HAP-1 (cell line): ENCODE measurements at regions not wholly inside any gene's neighbourhood (a gene's known extent, or its start where the extent isn't known, plus 50 kb on each side); places are given as distances from the start of the nearest gene placed in this dataset.
A peak's percentile ranks its signal among the peaks of the same experiment; 100 is the strongest.

Experiments used
- DNase-seq, 2 experiments: peaks; one replicate each; pipeline ENCODE4 v3.0.0-alpha.2; 2016 to 2020; ENCODE audit warnings: low spot score in 2 of 2
- H3K27me3 ChIP-seq: fragments of 250-450 bp; sonication (Bioruptor Pico); 2 replicates; pipeline ENCODE4 v1.5.1; 2020; ENCODE audit warnings: low read depth, mild to moderate bottlenecking, moderate library complexity
- H3K36me3 ChIP-seq: fragments of 250-450 bp; sonication (Bioruptor Pico); replicated peaks from 2 replicates; pipeline ENCODE4 v1.5.1; 2020; ENCODE audit warnings: mild to moderate bottlenecking
- H3K4me1 ChIP-seq: fragments of 250-450 bp; sonication (Bioruptor Pico); 2 replicates; pipeline ENCODE4 v1.5.1; 2020; ENCODE audit warnings: mild to moderate bottlenecking
- H3K4me3 ChIP-seq: fragments of 250-450 bp; sonication (Bioruptor Pico); 2 replicates; pipeline ENCODE4 v1.5.1; 2020; ENCODE audit warnings: mild to moderate bottlenecking, moderate library complexity
- H3K9me3 ChIP-seq: fragments of 250-450 bp; sonication (Bioruptor Pico); 2 replicates; pipeline ENCODE4 v1.5.1; 2020; ENCODE audit warnings: mild to moderate bottlenecking, moderate library complexity
- in situ Hi-C: fragments of 300-500 bp; cut with MboI; formaldehyde crosslinking; loops from 3 replicates; pipeline ENCODE4 v1.14.3; 2020; ENCODE audit warnings: low sequenced_read_pairs, inconsistent platforms, mixed read lengths

DNA sequence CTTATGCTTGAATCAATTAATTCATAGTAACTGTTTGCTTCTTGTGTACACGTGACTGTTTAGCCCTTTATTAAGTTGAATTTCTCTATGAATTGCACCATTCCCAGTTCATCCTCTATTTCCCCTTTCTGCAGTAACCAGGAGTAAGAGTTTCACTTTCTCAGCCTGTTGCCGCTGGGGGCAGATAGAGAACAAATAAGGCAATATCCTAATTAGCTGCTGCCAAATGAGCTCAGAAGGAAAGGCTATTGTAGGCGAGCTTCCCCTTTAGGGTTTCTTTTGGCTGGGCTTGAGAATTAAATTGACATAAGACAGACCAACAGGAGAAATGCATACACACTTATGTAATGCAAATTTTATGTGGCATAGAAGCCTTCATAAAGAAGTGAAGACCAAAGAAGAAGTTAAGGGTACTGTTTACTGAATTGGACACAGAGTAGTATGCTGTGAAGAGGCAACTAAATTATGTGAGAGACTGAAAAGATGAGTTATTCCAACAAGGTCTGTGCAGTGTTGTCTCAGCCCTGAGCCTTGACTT is 1594.7 kb downstream of the TECRL start:
- no peak overlapping the region for H3K4me3 ChIP-seq
- H3K27me3 ChIP-seq = no peaks in the 10 kb centered on the region
- H3K4me1 ChIP-seq = peaks cover 6% of the 10 kb centered on the region; the same call in 1 of the 2 replicates
- peak; percentile 14 to 19 for DNase-seq
- H3K36me3 ChIP-seq = no peaks in the 10 kb centered on the region
- in situ Hi-C loops = no loop called here
- no peaks in the 10 kb centered on the region for H3K9me3 ChIP-seq

DNA sequence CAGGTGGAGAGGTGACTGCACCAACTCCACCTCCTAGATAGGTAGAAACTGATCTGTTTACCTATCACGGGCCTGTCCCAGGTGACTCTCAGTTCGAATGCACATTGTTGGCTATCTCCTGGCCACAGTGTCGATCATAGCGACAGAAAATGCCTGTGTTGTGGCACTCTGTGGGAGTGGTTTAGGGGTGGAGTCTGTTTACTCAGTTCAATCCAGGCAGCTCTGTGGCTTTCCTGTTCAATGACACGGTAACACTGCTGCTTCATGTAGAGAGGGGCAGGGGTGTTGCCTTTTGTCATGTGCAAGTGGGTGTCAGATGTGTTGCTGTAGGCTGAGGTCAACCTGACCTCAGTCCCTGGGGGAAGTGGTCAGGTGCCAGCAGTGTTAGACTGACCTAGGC is 1602.4 kb downstream of the TECRL start:
- Histone ChIP-seq H3K27me3 (no peaks in the 10 kb centered on the region), H3K4me1 (no peaks in the 10 kb centered on the region), H3K4me3 (no peak overlapping the region), H3K9me3 (no peaks in the 10 kb centered on the region), H3K36me3 (no peaks in the 10 kb centered on the region)
- no peak for DNase-seq
- in situ Hi-C loops = no loop called here

DNA sequence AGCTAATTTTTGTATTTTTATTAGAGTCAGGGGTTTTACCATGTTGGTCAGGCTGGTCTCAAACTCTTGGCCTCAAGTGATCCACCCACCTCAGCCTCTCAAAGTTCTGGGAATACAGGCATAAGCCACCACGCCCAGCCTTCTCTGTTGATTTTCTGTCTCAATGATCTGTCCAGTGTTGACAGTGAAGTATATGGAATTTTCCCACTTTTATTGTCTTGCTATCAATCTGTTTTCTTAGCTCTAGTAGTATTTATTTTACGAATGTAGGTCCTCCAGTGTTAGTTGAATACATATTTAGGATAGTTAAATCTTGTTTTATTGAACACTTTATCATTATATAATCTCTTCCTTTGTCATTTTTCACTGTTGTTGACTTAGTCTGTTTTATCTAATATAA is 1603.9 kb downstream of the ADGRL3 start:
- no peak overlapping the region for H3K4me3 ChIP-seq
- DNase-seq = no peak
- H3K36me3 ChIP-seq = no peaks in the 10 kb centered on the region
- no peaks in the 10 kb centered on the region for H3K4me1 ChIP-seq
- H3K9me3 ChIP-seq = no peaks in the 10 kb centered on the region
- in situ Hi-C loops = no loop called here
- no peaks in the 10 kb centered on the region for H3K27me3 ChIP-seq

GRCh38 chr4:62797221-62797620 is 1597.1 kb downstream of the ADGRL3 start:
- H3K9me3 ChIP-seq = no peaks in the 10 kb centered on the region

GRCh38 chr4:62791386-62791785 is 1591.3 kb downstream of the ADGRL3 start:
- no peaks in the 10 kb centered on the region for H3K36me3 ChIP-seq
- no peak overlapping the region for H3K4me3 ChIP-seq
- DNase-seq = no peak
- H3K4me1 ChIP-seq = no peaks in the 10 kb centered on the region
- H3K27me3 ChIP-seq = no peaks in the 10 kb centered on the region
- H3K9me3 ChIP-seq = no peaks in the 10 kb centered on the region
- in situ Hi-C loops = no loop called here

More at GRCh38 chr4:62797221-62797620, 1597.1 kb downstream of the ADGRL3 start:
- no peaks in the 10 kb centered on the region for H3K27me3 ChIP-seq
- in situ Hi-C loops = no loop called here
- DNase-seq = no peak
- H3K36me3 ChIP-seq = no peaks in the 10 kb centered on the region
- H3K4me3 ChIP-seq = no peak overlapping the region
- no peaks in the 10 kb centered on the region for H3K4me1 ChIP-seq

DNA sequence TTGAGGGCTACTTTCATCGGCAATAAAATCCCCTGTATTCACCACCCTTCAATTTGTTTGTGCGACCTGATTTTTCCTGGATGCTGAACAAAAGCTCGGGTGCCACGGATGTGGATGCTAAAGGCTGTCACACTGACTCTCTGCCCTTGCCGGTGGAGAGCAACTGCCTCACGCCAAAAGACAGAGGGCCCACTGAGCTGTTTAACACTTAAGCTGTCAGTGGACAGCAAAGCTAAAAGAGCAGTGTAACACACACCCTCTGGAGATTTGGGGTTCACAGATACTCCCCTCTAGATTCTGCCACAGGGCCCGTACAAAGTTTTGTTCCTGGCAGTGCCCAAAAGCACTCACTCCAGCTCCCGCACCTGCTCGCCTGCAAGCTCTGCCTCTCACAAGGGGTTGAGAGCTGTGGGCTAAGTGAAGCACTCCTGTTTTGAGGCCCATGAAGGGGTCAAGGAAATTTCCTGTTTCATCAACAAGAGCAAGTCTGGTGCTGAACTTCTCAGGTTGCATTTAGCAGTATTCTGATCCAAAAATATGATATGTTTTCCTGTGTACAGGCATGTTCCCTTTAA is 1571.9 kb downstream of the ADGRL3 start:
- H3K4me3 ChIP-seq = no peak overlapping the region
- no peaks in the 10 kb centered on the region for H3K4me1 ChIP-seq
- no peaks in the 10 kb centered on the region for H3K9me3 ChIP-seq
- no peaks in the 10 kb centered on the region for H3K27me3 ChIP-seq
- no peak for DNase-seq
- in situ Hi-C loops = no loop called here
- H3K36me3 ChIP-seq = no peaks in the 10 kb centered on the region

DNA sequence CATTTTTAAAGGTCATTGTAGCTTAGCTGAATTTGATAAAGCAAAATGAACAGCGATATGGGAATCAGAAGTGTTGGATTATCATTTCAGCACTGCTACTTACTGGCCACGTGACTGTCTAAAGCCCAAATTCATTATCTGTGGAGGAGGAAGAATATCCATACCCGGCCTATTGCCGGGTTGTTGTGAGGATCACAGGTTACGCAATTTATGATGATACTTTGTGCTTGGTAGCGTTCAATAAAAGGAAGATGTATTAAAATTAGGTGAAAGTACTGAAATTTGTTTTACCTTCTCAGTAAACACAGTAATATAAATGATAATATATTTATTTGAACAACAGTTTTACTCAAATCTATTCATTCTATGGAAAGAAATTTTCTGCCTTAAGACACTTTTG is 1540.2 kb downstream of the ADGRL3 start:
- H3K9me3 ChIP-seq = no peaks in the 10 kb centered on the region
- no peaks in the 10 kb centered on the region for H3K36me3 ChIP-seq
- in situ Hi-C loops = no loop called here
- H3K4me1 ChIP-seq = peaks cover 8% of the 10 kb centered on the region; the same call in 1 of the 2 replicates
- no peak for DNase-seq
- H3K27me3 ChIP-seq = no peaks in the 10 kb centered on the region
- H3K4me3 ChIP-seq = no peak overlapping the region

- H3K4me1 ChIP-seq = no peaks in the 10 kb centered on the region
- no peak overlapping the region for H3K4me3 ChIP-seq
- H3K36me3 ChIP-seq = no peaks in the 10 kb centered on the region
- in situ Hi-C loops = no loop called here
- H3K9me3 ChIP-seq = no peaks in the 10 kb centered on the region
- DNase-seq = no peak
- no peaks in the 10 kb centered on the region for H3K27me3 ChIP-seq
Measured at GRCh38 chr4:62717154-62717553, 1517.0 kb downstream of the ADGRL3 start.

- Histone ChIP-seq H3K9me3 (no peaks in the 10 kb centered on the region), H3K4me1 (peaks cover 18% of the 10 kb centered on the region), H3K36me3 (no peaks in the 10 kb centered on the region), H3K4me3 (no peak overlapping the region), H3K27me3 (no peaks in the 10 kb centered on the region)
- in situ Hi-C loops = no loop called here
- DNase-seq = peak in 1 of 2 experiments; percentile 41
Measured at GRCh38 chr4:62711575-62711974, 1511.4 kb downstream of the ADGRL3 start.

DNA sequence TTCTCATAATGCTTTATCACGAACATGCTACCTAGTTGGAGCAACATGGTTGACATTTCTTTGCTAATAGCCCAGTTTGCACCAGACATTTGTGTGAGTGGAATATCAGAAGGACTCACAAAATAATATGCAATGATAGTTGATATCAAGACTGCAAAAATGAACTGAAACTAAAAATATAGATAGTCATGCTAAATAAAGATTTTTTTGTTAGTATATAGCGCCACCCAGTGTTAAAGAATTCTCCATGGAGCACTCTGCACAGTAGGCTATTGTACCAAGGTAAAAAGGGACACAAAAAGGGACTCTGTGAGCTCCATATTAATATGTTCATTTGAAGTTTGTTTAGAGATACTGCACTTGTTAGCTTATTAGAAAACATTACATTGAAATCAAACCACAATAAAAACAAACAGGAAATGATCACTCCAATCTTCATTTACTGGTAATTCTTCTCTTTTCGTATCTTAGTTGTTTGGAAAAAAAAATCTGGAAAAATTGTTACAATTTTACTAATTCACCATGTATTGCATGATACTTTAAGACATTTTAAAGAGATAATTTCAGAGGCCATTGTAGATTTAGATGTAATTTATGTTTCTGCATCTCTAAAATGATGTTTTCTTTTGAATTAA is 1509.6 kb downstream of the ADGRL3 start:
- Histone ChIP-seq H3K4me1 (peaks cover 18% of the 10 kb centered on the region), H3K9me3 (no peaks in the 10 kb centered on the region), H3K27me3 (no peaks in the 10 kb centered on the region), H3K36me3 (no peaks in the 10 kb centered on the region), H3K4me3 (peak overlapping the region; percentile 11; the same call in 1 of the 2 replicates)
- in situ Hi-C loops = no loop called here
- DNase-seq = peak; percentile 23 to 73

DNA sequence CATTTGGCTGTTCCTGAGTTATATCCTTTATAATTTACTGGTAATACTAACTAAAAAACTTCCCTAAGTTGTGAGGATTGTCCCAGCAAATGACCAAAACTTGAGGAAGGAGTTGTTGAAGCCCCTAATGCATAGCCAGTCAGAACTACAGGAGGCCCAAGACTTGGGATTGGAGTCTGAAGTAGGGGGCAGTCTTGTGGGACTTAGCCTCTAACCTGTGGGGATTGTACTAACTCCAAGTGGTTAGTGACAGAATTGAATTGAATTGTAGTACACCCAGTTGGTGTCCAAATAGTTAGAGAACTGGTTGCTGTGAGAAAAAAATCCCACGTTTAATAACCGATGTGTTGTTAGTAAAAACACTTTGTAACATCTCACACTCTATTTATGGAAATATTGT is 1506.3 kb downstream of the ADGRL3 start:
- DNase-seq = no peak
- no peaks in the 10 kb centered on the region for H3K9me3 ChIP-seq
- in situ Hi-C loops = no loop called here

DNA sequence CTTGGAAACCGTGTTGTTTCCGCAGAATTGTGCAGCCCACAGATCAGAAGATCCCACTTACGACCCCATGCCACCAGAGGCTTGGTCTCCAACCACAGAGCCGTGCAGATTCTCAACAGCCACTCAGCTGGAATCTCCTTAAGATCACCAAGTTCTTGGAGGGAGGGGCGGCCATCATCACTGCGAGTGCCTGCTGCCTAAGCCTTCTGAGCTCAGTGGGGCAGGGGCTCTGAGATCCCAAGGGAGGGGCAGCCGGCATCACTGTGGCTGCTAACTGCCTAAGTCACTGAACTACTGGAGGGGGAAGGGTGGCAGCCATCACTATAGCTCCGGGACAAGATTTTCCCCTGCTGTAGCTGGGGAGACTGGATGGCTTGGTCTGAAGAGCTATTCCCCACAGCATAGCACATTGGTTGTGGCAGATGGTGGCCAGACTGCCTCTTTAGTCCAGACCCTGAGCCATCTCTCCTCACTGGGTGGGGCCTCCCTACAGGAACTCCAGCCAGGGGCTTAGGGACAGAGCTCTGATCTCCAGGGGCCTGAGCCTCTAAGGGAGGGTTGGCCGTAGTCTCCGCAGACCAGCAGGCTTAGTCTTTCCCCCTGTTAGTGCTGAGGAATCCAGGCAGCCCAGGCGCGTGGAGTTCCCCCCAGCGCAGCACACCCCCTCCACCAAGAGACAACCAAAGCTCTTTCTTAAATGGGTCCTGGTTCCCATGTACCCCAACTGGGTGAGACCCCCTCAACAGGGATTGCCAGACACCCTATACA is 1483.9 kb downstream of the ADGRL3 start:
- Histone ChIP-seq H3K4me1 (no peaks in the 10 kb centered on the region), H3K36me3 (no peaks in the 10 kb centered on the region), H3K27me3 (no peaks in the 10 kb centered on the region), H3K4me3 (no peak overlapping the region), H3K9me3 (no peaks in the 10 kb centered on the region)
- in situ Hi-C loops = no loop called here
- DNase-seq = no peak

More for the DNA sequence above, 1506.3 kb downstream of the ADGRL3 start:
- H3K4me1 ChIP-seq = peaks cover 12% of the 10 kb centered on the region
- H3K27me3 ChIP-seq = no peaks in the 10 kb centered on the region
- H3K36me3 ChIP-seq = no peaks in the 10 kb centered on the region
- H3K4me3 ChIP-seq = no peak overlapping the region

GRCh38 chr4:62676962-62677361 is 1476.8 kb downstream of the ADGRL3 start:
- no peak for DNase-seq
- H3K4me1 ChIP-seq = no peaks in the 10 kb centered on the region
- in situ Hi-C loops = no loop called here
- no peaks in the 10 kb centered on the region for H3K27me3 ChIP-seq
- H3K36me3 ChIP-seq = no peaks in the 10 kb centered on the region
- no peaks in the 10 kb centered on the region for H3K9me3 ChIP-seq
- H3K4me3 ChIP-seq = no peak overlapping the region

GRCh38 chr4:62670514-62670913 is 1470.4 kb downstream of the ADGRL3 start:
- H3K4me1 ChIP-seq = no peaks in the 10 kb centered on the region
- H3K4me3 ChIP-seq = no peak overlapping the region
- in situ Hi-C loops = no loop called here
- H3K27me3 ChIP-seq = no peaks in the 10 kb centered on the region
- no peak for DNase-seq
- no peaks in the 10 kb centered on the region for H3K36me3 ChIP-seq
- H3K9me3 ChIP-seq = no peaks in the 10 kb centered on the region
